Stimulated activated CD8-positive, alpha-beta memory T cell treated with anti-CD3 and anti-CD28 coated beads, Interleukin-15, amount 100 ng/mL, for 48 hours (primary cell): ENCODE measurements at regions not wholly inside any gene's neighbourhood (a gene's known extent, or its start where the extent isn't known, plus 50 kb on each side); places are given as distances from the start of the nearest gene placed in this dataset.

ENCODE experiments used
- DNase-seq, 2 donors: peaks; one replicate each; pipeline ENCODE4 v3.0.0-alpha.2; 2020; ENCODE audit warnings: low read depth in 2 of 2

DNA sequence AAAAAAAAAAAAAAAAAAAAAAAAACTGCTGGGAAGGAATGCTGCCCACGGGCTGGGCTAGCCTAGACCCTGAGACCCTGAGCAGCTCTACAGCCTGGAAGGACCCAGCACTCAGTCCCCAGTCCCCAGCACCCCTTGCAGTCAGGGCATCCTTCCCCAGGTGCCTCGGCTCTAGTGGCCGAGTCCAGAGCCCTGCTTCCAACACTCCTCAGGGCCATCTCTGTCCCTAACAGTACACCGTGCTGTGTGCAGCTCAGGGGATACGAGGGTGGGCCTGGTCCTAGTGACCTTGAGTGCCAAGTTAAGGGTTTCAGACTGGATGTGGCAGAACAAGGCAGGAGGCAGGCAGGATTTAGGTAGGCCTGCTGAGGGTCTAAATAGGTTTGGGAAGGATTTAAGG lies 50.2 kb upstream of the LRP8 start:
- DNase-seq = no peak

DNA sequence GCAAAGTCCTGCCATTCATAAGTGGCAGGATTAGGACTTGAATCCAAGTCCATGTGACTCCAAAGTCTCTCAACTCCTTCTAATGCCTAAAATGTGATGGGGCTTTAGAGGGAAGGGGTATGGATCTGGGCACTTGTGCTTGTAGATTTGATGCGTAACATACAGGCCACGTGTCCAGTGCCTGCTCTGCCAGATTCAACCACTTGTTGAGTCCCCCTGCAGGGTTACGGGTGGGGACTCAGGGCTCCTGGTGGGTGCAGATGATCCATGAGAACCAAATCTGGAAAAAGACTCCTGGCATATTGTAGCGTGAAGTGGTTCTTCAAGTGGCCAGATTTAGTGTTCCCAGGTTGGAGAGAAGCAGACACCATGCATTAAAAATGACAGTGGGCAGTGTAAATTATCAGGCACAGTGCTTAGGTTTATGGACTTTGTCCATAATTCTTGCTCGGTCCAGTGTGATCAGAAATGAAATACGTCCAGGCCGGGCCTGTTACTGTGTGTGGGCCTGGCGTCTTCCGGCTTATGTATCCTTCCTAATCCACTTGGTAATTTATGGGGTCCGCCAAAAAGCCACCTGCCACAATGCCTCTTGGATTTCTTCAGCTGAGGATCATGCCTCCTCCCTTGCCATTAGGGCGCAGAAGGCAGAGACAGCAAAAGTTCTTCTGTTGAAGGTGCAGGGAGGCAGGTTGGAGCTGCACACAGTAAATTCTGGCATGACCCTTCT lies 51.2 kb upstream of the LRP8 start:
- no peak for DNase-seq

DNA sequence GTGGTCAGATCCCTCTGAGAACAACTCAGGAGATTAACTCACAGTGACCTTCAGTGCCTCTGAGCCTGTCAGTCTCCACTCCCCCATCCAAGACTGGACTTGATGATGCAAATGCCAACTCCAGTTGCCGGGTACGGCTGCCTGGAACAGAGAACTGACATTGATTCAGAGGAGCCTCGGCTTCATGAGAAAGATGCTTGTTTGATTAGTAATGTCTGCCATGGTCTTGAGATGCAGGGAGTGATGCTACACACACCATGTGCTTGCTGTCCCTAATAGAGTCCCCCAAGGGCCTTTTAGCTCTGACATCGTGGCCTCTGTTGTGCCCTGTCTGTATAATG lies 51.8 kb upstream of the LRP8 start:
- DNase-seq = no peak

DNA sequence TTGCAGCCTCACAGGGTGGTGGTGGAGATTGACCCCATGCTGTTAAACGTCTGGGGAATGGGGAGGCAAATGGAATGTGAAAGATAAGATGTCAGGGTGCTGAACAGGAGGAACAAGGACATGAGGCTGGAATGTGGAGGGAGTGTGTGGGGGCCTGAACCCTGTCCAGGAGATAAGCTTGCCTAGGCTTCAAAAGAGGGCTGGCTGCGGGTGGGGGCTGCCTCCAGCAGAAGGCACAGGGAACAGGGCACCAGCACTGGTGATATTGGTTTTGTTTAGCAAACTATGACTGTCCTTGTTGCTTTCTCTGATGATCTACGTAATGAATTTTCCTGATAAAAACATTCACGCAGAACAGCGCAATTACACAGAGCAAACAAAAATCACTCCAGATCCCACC lies 52.4 kb upstream of the LRP8 start:
- DNase-seq = no peak

DNA sequence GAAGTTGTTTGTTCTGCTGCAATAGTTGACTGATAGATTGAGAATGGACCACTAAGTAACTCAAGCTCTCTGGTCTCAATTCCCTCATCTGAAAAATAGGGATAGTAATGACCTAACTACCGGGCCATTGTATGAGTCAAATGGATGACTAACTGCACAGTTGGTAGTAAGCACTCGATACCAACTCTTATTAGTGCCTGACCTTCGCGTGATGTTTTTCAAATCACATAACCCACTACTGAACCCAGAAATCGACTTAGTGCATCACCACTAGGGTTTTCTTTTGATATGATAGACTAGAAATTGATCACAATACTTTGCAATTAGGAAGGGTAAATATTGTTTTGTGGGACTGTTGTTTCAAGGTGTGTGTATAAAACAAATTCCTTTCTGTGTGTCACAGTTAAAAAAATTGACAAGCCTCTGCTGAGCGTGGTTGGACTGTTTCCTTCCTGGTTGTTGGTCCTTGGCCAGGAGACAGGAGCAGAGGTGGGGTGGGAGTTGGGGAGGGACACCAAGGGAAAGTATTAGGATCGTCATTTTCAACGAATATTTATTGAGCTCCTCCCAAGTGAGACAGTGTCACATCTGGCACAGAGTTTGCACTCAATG lies 54.0 kb upstream of the LRP8 start:
- DNase-seq = no peak

DNA sequence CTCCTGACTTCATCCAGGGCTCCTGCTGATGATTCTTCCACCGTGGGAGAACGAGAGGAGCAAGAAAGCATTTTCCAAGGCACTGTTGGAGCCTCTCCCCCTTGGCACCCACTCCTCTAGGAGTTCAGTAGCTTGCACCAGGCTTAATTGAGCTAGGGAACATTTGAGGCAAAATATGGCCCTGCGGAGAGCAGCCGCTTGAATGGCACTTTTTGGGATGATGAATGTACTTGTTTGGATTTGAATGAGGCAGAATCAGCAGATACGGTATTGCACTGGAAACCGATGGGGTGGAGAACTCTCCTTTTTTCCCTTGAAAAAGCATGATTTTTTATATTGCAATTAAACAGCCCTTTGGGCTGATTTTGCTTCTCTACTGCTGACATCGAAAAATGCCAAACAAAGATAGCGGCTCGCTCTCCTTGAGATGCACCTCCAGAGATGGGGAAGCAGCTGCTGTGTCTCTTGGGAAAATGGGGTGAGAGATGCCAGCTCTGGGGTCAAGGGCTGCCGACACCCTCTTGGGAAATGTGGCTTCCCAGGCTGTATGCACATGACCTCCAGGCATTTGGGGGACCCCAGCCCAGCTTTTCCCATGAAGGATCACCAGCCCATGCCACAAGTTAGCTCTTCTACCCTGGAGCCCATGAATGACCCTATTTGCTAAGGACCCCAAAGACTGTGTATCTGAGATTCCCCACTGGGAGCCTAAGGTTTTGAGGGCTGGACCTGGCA lies 55.4 kb upstream of the LRP8 start:
- no peak for DNase-seq

DNA sequence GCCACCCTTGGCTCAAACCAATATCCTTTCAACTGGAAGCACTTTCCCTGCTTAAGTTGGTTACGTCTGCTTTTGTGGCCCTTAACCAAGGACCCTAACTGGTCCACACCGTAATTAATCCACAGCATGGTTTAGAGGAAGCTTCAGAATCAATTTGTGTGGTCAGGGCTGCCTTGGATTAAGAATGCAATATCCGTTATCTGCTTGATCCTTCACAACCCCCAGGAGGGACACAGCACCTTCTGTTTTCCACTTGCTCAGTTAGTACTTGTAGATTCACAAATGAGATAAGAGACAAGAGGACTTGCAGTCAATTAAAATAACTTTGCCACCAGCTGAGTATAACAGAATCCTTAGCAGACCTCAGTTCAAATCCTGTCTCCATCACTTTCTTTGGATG lies 56.9 kb upstream of the LRP8 start:
- no peak for DNase-seq

DNA sequence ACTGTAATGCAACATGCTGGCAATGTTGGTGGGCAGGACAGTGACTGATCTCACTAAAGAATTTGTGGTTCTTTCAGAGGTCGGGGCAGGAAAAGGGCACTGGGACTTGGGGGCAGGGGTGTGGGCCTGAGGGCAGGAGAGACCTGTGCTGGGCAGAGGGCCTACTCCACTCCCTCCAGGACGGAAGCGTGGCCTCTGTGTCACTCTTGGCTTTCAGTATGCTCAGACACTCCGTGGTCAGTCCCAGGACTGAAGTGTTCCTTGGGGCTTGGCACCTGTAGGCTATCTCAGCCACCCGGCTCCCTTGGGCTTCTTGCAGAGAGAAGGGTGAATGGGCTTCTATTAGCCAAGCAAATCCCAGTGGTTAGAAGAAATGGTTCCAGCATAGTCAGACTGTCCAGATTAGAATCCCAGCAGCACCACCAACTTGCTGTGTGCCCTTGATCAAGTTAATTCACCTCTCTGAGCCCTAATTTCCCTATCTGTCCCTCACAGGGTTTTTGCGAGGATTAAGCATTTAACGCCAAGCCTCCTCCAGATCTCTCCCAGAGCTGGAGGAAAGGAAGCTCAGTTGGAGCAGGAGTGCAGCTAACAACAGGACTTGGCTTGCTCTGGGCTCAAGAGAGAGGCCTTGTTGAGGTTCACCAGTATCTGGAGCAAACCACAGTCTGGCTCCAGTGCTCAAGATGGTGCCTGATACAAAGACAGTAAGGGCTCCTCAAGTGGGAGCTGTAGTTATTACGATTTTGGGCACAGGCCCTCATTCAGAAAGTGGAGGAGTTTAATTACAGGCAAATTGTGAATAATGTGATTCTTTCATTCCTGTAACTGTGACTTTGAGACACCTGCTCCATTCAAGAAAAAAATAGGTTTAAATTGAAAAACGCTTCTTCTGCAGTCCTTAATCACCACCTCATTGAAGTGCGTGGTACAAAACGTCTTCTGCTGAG lies 57.7 kb upstream of the LRP8 start:
- DNase-seq = no peak

DNA sequence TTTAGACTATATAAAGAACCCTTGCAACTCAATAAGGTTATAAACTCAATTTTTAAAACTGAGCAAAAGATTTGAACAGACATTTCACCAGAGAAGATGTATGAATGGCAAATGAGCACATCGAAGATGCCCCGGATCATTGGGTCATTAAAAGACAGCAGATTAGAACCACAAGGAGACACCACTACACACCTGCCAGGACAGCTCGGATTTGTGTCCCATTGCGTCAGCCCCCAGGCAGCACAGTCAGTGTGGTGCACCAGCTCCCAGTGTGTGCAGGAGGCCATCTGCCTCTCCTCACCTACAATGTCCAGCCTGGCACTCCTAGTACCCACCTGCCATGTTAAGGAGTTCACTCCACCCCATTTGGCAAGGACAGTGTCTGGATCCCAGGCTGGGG lies 61.1 kb upstream of the LRP8 start:
- no peak for DNase-seq

DNA sequence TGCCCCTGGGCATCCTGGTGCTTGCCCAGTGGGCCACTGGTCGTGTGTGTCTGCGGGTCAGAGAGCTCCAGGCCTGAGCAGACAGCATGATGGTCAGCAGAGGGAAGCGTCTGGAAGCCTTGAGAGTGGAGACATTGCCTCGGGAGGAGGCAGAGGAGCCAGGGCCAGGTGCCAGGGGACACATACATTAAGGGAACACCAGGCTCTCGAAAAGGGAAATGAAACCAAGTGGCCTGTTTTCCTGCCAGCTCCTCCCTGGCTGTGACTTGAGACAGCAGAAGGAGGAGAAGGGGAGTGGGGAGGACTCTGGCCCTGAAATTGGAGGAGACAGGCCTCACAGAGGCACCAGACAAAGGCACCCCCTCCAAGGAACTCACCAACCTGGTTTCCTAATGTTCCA lies 62.4 kb upstream of the LRP8 start:
- no peak for DNase-seq

DNA sequence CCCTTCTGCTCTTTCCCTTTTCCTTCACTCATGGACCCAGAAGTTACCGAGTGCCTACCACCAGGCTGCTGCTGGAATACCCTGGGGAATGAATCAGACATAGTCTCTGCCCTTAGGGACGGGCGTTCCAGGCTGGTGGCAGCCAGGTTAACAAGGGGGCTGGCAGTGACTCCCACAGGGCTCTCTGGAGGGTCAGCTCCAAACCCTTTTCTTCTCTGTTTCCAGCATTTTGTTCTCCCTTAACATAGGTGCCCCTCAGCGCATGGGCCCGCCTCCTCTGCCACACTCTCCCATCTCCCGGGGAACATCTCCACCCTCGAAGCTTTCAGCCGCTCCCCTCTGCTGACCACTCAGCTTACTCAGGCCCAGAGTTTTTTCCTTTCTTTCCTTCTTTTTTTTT lies 62.9 kb upstream of the LRP8 start:
- DNase-seq = no peak

DNA sequence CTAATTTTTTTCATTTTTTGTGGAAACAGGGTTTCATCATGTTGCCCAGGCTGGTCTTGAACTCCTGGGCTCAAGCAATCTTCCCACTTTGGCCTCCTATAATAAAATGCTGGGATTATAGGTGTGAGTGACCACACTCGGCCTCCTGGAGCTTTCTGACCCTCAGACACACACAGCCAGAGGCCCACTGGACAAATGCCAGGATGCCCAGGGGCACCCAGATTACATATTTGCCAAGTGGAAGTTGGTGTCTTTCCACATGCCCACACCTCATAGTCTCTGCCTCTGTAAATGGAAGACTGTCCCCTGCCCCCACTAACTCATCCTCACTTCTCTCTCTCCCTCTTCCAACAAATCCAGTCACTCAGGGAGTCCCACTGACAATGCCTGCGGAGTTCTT lies 63.4 kb upstream of the LRP8 start:
- DNase-seq = no peak

DNA sequence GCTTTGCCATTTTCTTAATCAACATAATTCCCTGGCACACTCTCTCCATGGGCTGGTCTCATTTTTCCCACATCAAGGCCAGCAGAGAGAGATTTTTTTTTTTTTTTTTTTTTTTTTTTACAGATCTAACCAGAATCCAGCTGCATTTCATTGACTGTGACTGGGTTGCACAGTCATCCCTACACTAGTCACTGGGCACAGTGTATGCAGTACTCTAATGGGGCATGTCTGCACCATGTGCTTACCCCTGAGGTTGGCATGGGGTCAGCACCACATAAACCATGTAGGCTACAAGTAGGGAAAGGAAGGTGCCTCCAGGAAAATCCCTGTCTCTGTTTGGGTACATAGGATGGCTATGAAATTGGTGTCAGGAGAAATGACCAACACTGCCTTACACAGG lies 64.1 kb upstream of the LRP8 start:
- DNase-seq = no peak

DNA sequence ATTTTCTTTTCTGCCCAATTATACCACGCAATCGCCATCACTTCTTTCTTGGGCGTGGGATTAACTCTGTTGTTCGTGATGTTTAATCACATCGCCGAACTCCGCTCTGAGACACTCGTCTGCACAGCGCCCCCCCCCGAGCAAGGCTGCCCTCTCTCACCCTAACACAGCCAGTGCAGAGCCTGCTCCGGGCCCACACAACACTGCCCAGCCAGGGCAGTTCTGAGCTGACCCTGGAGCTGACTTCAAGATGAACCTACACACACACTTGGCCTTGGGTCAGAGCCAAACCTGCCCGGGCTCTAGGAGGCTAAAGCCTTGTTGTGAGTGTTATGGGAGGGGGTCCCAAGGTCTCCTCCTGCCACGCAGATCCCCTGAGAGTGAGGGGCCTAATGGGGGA lies 64.6 kb upstream of the LRP8 start:
- no peak for DNase-seq

DNA sequence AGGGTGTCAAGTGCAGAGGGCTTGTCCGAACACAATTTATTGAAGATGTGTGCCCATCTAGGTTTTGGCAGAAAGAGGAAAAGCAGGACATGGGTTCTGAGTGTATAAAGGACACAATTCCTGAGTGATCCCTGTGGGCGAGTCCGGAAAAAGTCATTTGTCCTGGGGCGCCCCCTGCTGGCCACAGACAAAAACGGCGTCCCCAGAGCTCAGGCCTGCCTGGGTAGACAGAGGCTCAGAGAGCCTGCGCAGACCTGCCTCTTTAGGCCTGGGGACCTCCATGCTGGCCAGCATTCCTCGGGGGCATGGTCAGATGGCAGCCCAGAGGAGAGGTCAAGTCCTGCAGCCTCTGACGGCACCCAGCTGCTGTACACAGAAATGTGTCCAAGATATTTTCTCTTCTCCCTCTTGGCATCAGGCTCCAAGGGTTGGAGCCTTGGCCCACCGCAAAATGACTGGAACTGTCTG lies 65.5 kb upstream of the LRP8 start:
- peak; percentile 34 to 42 for DNase-seq

DNA sequence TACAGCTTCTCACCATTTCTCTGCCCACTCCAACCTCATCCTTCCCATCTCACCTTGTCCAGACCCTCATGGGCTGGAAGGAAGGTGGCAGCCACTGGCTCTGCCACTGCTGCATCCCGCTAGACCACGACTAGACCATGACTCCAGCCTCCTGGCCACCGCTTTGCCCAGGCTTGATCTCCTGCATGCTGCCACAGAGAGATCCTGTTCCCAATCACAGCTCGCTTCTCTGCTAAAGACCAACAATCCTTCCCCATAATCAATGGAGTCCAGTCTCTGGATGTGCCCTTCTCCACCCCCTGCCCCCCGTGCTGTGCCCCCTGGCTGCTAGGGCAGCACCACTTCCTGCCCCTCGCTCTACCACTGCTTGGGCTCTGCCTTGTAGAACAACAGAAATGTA lies 64.9 kb upstream of the DMRTB1 start:
- no peak for DNase-seq

DNA sequence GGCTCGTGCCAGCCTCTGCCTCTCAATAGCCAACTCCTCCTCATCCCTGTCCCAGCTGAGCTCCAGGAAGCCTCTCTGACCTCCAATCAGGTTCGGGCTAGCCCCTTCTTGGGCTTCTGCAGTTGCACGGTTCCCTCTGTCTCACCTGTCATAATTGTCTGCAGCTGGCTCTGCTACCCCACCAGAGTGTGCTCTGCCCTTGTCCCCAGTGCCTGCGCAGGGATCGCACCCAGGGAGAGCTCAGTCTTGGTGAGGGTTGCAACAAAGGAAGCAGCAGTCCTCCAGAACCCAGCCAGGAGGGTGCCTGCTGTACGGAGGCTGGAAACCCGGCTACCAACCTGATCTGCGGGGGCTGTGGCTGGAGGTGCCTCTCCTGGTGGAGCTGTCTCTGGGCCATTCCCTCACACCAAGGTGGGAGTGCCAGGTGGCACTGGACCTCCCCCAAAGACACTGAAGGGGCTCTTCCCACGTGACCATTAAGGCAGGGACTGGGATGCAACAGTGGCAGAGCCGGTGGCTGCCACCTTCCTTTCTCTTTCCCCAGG lies 63.5 kb upstream of the DMRTB1 start:
- no peak for DNase-seq

DNA sequence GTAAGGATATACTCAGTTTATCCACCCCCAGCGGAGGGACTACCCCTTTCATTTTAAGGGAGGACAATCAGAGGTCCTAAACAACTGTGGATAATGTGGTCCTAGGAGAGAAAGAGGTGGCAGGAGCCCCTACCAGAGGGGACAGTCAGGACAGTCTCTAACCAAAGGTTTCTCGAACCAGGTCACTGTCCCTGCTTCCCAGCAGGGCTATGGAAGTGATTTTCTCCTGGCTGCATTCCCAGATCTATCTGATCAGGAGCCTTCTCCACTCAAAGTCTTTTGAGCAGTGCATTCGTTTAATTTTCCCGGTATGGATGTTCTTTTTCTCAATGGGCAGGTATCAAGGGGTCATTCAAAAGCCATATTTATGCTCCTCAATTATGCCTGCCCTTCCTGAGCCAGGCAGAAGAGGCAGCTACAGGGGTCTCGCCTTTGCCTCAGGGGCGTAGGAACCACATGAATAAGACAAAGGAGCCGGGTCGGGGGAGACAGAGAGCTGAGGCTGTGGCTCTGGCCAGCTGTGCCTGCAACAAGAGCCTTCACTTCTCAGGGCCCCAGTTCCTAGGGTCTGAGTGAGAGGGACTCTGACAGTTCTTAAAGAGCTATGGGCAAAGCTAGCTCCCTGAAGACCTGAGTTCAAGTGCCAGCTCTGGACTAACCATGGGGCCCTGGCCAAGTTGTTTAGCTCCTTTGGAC lies 62.5 kb upstream of the DMRTB1 start:
- DNase-seq = no peak

DNA sequence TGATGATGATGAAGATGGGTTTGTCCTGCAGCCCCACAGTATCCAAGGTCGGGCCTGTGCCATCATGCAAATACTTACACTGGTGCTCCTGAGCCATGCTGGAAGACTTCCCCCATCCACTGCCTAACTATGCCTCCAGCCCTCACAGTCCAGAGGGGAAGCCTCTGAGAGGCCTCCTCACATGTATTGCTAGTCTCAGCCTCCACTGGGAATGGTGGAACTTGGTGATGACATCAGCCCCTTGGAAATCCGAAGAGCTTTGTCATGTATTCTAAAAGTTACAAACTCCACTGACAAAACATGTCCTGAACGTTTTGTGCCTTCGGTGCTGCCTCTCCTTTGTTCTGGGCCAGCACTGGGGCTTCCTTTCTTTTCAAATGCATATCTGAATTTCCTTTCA lies 61.1 kb upstream of the DMRTB1 start:
- DNase-seq = no peak

DNA sequence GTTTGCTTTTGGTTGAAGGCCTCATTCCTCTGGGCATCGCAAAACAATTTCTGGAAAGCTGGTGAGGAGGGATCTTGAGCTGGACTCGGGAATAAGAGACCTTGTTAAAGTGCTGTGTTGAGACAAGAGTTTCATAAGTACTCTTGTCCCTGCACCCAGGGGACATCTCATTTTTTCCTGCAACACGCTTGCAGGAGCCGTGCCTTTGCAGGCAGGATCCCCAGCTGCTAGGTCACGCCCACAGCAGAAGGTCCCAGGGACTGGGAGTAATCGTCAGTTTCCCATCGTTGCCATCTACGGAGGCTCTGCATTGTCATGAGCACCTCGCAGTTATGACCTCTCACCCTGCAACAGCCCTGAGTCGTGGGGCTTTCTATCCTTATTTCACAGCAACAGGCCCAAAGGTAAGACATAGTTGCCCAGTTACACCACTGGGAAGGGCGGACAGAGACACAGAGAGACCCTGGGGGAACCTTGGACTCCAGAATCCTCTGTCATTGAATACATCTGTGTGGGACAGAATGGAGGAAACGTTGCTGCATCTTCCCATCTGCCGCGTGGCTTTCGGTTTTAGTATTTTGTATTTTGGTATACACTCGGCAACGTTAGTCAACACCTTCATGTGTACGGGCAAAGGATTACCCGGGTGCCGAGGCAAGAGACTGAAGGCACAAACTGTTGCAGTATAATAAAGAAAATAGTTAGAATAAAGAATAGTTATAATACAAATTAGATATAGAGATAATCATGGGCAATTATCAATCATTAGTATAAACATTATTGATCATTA lies 60.4 kb upstream of the DMRTB1 start:
- DNase-seq = no peak
